ENCODE measurements at regions not wholly inside any gene's neighbourhood (a gene's known extent, or its start where the extent isn't known, plus 50 kb on each side); places are given as distances from the start of the nearest gene placed in this dataset.
"Not testable (repeated sequence)": the region's sequence is repeated elsewhere in the genome, so short reads cannot be mapped to it uniquely, and the experiment has no call there.

DNA sequence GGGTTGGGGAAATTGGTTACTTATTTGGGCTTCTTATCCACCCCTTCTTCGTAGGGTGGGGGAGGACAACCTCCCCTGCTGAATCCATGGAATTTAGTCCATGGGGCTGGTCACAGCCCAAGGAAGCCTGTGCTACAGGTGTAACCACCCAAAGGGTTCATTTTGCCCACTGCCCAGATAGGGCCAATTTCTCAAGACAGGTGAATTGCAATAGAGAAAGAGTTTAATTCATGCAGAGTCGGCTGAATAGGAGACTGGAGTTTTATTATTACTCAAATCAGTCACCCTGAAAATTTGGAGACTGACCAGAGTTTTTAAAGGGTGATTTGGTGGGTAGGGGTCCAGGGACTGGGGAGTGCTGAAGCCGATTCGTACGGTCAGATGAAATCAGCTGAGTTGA is 101.5 kb upstream of the HS3ST2 start:
- Histone ChIP-seq H3K79me2 (ENCODE audit: control insufficient read depth, insufficient read depth, low read length, unreplicated experiment) (no peaks in the 10 kb centered on the region), H3K4me3 (ENCODE audit: low read depth, low read length) (no peak overlapping the region), H2AFZ (ENCODE audit: low read length, unreplicated experiment) (no peak overlapping the region), H3K36me3 (ENCODE audit: insufficient read depth, low read length) (no peaks in the 10 kb centered on the region), H3K27me3 (ENCODE audit: insufficient read depth, low read length) (peaks cover 24% of the 10 kb centered on the region; the same call in 1 of the 2 replicates), H3K27ac (ENCODE audit: low read depth, low read length) (no peak overlapping the region), H3K4me1 (ENCODE audit: control insufficient read depth, insufficient read depth, low read length, unreplicated experiment) (no peaks in the 10 kb centered on the region)

DNA sequence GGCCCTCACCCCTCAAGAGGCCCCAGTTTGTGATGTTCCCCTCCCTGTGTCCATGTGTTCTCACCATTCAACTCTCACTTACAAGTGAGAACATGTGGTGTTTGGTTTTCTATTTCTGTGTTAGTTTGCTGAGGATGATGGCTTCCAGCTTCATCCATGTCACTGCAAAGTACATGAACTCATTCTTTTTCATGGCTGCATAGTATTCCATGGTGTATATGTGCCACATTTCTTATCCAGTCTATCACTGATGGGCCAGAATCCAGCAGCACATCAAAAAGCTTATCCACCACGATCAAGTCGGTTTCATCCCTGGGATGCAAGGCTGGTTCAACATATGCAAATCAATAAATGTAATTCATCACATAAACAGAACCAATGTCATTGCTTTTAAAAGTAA is 95.4 kb upstream of the HS3ST2 start:
- H3K27ac ChIP-seq (ENCODE audit: low read depth, low read length); H2AFZ ChIP-seq (ENCODE audit: low read length, unreplicated experiment); H3K36me3 ChIP-seq (ENCODE audit: insufficient read depth, low read length); H3K4me1 ChIP-seq (ENCODE audit: control insufficient read depth, insufficient read depth, low read length, unreplicated experiment); H3K4me3 ChIP-seq (ENCODE audit: low read depth, low read length); H3K79me2 ChIP-seq (ENCODE audit: control insufficient read depth, insufficient read depth, low read length, unreplicated experiment): not testable (repeated sequence)
- peaks cover 39% of the 10 kb centered on the region; the same call in 1 of the 2 replicates for H3K27me3 ChIP-seq (ENCODE audit: insufficient read depth, low read length)

DNA sequence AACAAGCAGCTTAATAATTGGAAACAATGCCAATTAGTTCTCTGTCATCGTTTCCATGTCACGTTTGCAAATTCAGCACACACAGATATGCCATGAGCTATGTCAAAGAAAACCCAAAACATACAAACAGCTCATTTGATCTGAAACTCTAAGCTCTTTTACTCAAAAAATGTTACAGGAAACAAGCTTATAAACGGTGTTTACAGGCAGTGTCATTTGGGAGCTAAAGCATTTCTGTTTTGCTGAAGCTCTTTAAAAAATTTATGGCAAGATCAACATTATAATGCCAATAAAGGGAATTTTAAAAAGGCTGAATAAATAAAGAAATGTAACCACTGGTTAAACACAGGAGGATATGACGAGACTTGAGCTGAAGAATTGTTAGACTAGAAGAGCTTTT is 94.0 kb upstream of the HS3ST2 start:
- Histone ChIP-seq H3K79me2 (ENCODE audit: control insufficient read depth, insufficient read depth, low read length, unreplicated experiment) (no peaks in the 10 kb centered on the region), H3K36me3 (ENCODE audit: insufficient read depth, low read length) (no peaks in the 10 kb centered on the region), H3K27ac (ENCODE audit: low read depth, low read length) (no peak overlapping the region), H3K27me3 (ENCODE audit: insufficient read depth, low read length) (peaks cover 36% of the 10 kb centered on the region; the same call in 1 of the 2 replicates), H2AFZ (ENCODE audit: low read length, unreplicated experiment) (no peak overlapping the region), H3K4me1 (ENCODE audit: control insufficient read depth, insufficient read depth, low read length, unreplicated experiment) (no peaks in the 10 kb centered on the region), H3K4me3 (ENCODE audit: low read depth, low read length) (no peak overlapping the region)

DNA sequence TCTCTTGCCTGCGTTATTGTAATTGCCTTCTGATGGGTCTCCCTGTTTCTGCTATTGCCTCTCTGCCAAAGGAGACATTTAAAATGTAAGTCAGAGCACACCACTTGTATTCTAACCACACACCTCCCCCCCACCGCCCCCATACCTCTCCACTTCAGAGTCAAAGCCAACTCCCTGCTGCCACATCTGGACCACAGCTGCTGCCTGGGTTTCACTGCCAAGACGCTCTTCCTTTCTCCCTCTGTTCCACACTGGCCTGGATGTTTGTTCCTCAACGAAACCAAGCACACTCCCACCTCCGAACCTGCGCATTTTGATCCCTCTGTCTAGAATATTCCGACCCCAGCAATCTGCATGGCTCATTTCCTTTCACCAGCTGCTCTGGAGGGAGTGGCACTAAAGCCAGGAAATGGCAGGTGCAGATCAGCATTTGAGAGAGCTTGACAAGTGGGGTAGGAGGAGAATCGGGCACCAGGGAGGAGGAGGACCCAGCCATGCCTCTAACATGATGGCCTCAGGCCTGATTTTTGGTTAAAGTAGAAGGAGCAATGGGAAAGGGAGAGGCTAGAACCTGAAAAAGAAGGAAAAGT is 92.4 kb upstream of the HS3ST2 start:
- Histone ChIP-seq H3K4me1 (ENCODE audit: control insufficient read depth, insufficient read depth, low read length, unreplicated experiment) (no peaks in the 10 kb centered on the region), H3K27ac (ENCODE audit: low read depth, low read length) (no peak overlapping the region), H3K36me3 (ENCODE audit: insufficient read depth, low read length) (no peaks in the 10 kb centered on the region), H2AFZ (ENCODE audit: low read length, unreplicated experiment) (no peak overlapping the region), H3K4me3 (ENCODE audit: low read depth, low read length) (no peak overlapping the region), H3K79me2 (ENCODE audit: control insufficient read depth, insufficient read depth, low read length, unreplicated experiment) (no peaks in the 10 kb centered on the region), H3K27me3 (ENCODE audit: insufficient read depth, low read length) (peaks cover 36% of the 10 kb centered on the region; the same call in 1 of the 2 replicates)

DNA sequence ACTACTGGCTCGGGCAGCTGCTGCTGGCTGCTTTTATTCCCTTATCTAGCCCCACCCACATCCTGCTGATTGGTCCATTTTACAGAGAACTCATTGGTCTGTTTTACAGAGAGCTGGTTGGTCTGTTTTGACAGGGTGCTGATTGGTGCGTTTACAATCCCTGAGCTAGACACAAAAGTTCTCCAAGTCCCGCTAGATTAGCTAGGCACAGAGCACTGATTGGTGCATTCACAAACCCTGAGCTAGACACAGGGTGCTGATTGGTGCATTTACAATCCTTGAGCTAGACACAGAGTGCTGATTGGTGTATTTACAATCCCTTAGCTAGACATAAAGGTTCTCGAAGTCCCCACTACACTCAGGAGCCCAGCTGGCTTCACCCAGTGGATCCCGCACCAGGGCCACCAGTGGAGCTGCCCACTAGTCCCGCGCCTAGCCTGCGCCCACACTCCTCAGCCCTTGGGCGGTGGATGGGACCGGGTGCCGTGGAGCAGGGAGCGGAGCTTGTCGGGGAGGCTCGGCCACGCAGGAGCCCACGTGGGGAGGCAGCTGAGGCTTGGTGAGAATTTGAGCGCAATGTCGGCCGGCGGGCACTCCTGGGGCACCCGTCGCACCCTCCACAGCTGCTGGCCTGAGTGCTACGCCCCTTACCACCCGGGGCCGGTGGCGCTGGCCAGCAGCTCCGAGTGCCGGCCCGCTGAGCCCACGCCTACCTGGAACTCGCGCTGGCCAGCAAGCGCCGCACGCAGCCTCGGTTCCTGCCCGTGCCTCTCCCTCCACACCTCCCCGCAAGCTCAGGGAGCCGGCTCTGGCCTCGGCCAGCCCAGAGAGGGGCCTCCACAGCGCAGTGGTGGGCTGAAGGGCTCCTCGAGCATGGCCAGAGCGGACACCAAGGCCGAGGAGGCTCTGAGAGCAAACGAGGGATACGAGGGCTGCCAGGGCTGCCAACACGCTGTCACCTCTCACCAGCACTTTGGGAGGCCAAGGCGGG is 91.1 kb upstream of the HS3ST2 start:
- not testable (repeated sequence) for H3K4me1 ChIP-seq (ENCODE audit: control insufficient read depth, insufficient read depth, low read length, unreplicated experiment); H3K4me3 ChIP-seq (ENCODE audit: low read depth, low read length); H3K79me2 ChIP-seq (ENCODE audit: control insufficient read depth, insufficient read depth, low read length, unreplicated experiment); H3K36me3 ChIP-seq (ENCODE audit: insufficient read depth, low read length); H3K27ac ChIP-seq (ENCODE audit: low read depth, low read length); H2AFZ ChIP-seq (ENCODE audit: low read length, unreplicated experiment)
- peaks cover 39% of the 10 kb centered on the region; the same call in 1 of the 2 replicates for H3K27me3 ChIP-seq (ENCODE audit: insufficient read depth, low read length)

DNA sequence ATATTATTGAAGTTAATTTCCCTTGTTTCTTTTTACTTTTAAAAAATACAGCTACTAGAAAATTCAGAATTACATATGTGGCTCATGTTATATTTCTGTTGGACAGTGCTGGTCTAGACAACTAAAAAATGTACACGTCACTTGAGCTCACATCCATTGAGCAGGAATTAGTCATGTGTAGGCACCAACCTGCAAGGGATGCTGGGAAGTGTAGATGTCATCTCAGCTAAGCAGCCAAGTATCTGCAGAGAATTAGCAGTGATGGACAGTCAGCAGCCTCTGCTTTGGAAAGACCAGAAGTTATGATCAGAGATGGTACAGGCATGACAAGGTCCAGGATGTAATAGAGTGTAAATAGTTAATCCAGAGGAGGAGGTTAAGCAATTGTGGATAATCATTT is 87.1 kb upstream of the HS3ST2 start:
- H3K4me3 ChIP-seq (ENCODE audit: low read depth, low read length), result no peak overlapping the region
- H3K36me3 ChIP-seq (ENCODE audit: insufficient read depth, low read length), result no peaks in the 10 kb centered on the region
- no peak overlapping the region for H3K27ac ChIP-seq (ENCODE audit: low read depth, low read length)
- H3K4me1 ChIP-seq (ENCODE audit: control insufficient read depth, insufficient read depth, low read length, unreplicated experiment), result no peaks in the 10 kb centered on the region
- no peak overlapping the region for H2AFZ ChIP-seq (ENCODE audit: low read length, unreplicated experiment)
- peaks cover 34% of the 10 kb centered on the region for H3K27me3 ChIP-seq (ENCODE audit: insufficient read depth, low read length)
- no peaks in the 10 kb centered on the region for H3K79me2 ChIP-seq (ENCODE audit: control insufficient read depth, insufficient read depth, low read length, unreplicated experiment)

DNA sequence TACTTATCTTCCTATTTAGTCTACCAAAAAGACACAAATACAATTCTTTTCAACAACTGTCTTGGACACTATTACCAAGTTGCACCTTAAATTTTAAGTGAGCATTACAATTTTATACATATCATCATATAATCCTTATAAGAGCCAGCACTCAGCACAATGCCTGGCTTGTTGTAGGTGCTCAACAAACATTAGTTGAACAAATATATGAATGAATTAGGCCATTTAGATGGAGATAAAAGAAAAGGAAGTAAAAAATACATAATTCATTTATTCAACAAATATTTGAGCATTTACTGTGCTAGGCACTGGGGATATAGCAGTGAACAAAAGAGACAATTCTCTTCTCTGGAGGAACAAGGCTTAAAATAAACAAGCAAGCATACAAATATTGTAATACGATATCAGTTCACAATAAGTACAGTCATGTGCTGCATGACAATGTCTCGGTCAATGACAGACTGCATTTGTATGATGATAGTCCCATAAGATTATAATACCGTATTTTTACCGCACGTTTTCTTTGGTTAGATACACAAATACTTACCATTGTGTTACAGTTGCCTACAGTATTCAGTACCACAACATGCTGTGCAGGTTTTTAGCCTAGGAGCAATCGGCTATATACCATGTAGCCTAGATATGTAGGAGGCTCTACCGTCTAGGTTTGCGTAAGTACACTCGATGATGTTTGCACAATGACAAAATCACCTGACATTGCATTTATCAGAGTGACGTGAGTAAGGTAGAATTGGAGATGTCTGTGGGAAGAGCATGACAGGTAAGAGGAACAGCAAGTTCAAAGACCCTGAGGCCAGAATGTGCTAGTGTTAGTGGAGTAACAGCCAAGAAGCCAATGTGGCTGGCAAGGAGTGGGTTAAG is 86.4 kb upstream of the HS3ST2 start:
- H3K4me1 ChIP-seq (ENCODE audit: control insufficient read depth, insufficient read depth, low read length, unreplicated experiment), result no peaks in the 10 kb centered on the region
- no peaks in the 10 kb centered on the region for H3K36me3 ChIP-seq (ENCODE audit: insufficient read depth, low read length)
- no peaks in the 10 kb centered on the region for H3K79me2 ChIP-seq (ENCODE audit: control insufficient read depth, insufficient read depth, low read length, unreplicated experiment)
- H3K27ac ChIP-seq (ENCODE audit: low read depth, low read length), result no peak overlapping the region
- H3K4me3 ChIP-seq (ENCODE audit: low read depth, low read length), result no peak overlapping the region
- H2AFZ ChIP-seq (ENCODE audit: low read length, unreplicated experiment), result no peak overlapping the region
- H3K27me3 ChIP-seq (ENCODE audit: insufficient read depth, low read length), result peaks cover 34% of the 10 kb centered on the region

DNA sequence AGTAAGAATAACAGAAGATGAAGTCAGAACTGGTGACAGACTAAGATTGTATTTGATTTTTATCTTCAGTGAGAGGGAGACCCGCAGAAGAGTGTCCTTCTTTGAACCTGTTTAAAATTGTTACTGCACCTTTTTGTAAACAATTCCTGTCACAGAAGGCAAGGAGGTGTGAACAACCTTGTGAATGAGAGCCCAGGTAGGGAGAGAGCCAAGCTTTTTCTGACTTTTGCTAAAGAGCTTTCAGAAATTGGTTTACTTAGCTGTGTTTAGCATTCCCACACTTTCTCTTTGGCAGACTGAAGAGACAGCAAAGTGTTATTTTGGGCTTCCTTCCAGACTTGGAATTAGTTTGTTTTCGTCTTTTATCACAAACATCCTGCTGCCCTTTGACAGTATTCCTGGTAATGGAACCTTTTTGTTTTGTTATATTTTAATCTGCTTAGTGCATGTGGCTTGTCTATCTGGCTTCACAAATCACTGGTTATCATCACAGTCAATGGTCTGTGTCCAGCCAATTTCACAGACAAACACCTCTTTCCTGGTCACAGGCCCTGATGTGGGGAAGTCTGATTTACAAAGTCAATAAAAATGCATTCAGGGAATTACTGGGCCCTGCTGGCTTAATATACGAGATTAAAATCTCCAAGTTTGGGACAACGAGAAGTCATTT is 85.7 kb upstream of the HS3ST2 start:
- Histone ChIP-seq H3K27ac (ENCODE audit: low read depth, low read length) (no peak overlapping the region), H3K4me1 (ENCODE audit: control insufficient read depth, insufficient read depth, low read length, unreplicated experiment) (no peaks in the 10 kb centered on the region), H3K4me3 (ENCODE audit: low read depth, low read length) (no peak overlapping the region), H3K36me3 (ENCODE audit: insufficient read depth, low read length) (no peaks in the 10 kb centered on the region), H3K27me3 (ENCODE audit: insufficient read depth, low read length) (peaks cover 42% of the 10 kb centered on the region), H2AFZ (ENCODE audit: low read length, unreplicated experiment) (no peak overlapping the region), H3K79me2 (ENCODE audit: control insufficient read depth, insufficient read depth, low read length, unreplicated experiment) (no peaks in the 10 kb centered on the region)

DNA sequence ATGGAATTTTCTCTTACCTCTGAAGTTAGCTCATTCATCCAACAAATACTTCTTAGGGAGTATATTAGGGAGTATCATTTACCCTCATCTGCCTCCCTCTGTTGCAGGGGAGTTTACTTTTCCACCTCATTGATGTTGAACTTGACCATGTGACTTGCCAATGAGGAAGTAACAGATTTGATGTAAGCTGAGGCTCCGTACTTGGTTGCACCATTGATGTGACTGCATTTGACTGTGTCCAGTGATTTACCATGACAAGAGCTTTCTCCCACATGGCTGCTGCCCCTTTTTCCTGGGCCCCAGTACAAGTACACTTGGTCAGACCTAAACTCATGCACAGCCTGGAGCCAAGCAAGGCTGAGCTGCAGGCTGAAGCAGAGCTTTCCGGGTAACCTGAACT is 81.6 kb upstream of the HS3ST2 start:
- Histone ChIP-seq H3K79me2 (ENCODE audit: control insufficient read depth, insufficient read depth, low read length, unreplicated experiment) (no peaks in the 10 kb centered on the region), H3K4me3 (ENCODE audit: low read depth, low read length) (no peak overlapping the region), H2AFZ (ENCODE audit: low read length, unreplicated experiment) (no peak overlapping the region), H3K4me1 (ENCODE audit: control insufficient read depth, insufficient read depth, low read length, unreplicated experiment) (no peaks in the 10 kb centered on the region), H3K36me3 (ENCODE audit: insufficient read depth, low read length) (no peaks in the 10 kb centered on the region), H3K27ac (ENCODE audit: low read depth, low read length) (no peak overlapping the region), H3K27me3 (ENCODE audit: insufficient read depth, low read length) (peaks cover 66% of the 10 kb centered on the region)

DNA sequence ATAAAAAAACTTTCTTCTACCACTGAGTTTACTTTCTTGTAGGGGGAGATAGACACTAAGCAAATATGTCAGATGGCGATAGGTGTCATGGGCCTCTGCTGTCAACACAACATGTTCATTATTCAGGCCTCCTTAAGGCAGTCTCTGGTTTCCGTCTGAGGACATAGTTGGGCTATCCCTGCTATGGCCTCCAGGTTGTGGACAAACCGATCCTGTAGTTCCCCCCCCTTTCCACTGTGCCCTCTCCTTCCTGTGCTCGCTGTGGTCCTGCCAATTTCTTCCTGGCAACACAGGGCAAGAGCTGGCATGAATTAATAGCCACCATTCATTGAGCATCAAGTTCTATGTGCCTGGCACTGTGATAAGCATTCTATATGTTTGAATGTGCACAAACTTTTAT is 81.0 kb upstream of the HS3ST2 start:
- H3K79me2 ChIP-seq (ENCODE audit: control insufficient read depth, insufficient read depth, low read length, unreplicated experiment), result no peaks in the 10 kb centered on the region
- H3K4me3 ChIP-seq (ENCODE audit: low read depth, low read length), result no peak overlapping the region
- H3K27me3 ChIP-seq (ENCODE audit: insufficient read depth, low read length), result peaks cover 63% of the 10 kb centered on the region
- no peaks in the 10 kb centered on the region for H3K4me1 ChIP-seq (ENCODE audit: control insufficient read depth, insufficient read depth, low read length, unreplicated experiment)
- H3K27ac ChIP-seq (ENCODE audit: low read depth, low read length), result no peak overlapping the region
- H3K36me3 ChIP-seq (ENCODE audit: insufficient read depth, low read length), result no peaks in the 10 kb centered on the region
- no peak overlapping the region for H2AFZ ChIP-seq (ENCODE audit: low read length, unreplicated experiment)

Data from ACC112 (cell line).